HG02840 (cell line): ENCODE measurements at regions not wholly inside any gene's neighbourhood (a gene's known extent, or its start where the extent isn't known, plus 50 kb on each side); places are given as distances from the start of the nearest gene placed in this dataset.

ENCODE experiments used
- ATAC-seq: cut with Tn5 transposase; IDR thresholded peaks from one replicate; pipeline ENCODE4 v1.9.1; 2021; ENCODE audit warnings: mild to moderate bottlenecking, moderate library complexity, moderate number of reproducible peaks; ENCODE audit not compliant: unreplicated experiment, low FRiP score

GRCh38 chr2:62447411-62447810 lies 58.6 kb downstream of the TMEM17 start:
- no peak for ATAC-seq

- no peak for ATAC-seq
Observed at GRCh38 chr2:62446491-62446890, 59.5 kb downstream of the TMEM17 start.

- no peak for ATAC-seq
Observed at GRCh38 chr2:62443886-62444285, 62.1 kb downstream of the TMEM17 start.

DNA sequence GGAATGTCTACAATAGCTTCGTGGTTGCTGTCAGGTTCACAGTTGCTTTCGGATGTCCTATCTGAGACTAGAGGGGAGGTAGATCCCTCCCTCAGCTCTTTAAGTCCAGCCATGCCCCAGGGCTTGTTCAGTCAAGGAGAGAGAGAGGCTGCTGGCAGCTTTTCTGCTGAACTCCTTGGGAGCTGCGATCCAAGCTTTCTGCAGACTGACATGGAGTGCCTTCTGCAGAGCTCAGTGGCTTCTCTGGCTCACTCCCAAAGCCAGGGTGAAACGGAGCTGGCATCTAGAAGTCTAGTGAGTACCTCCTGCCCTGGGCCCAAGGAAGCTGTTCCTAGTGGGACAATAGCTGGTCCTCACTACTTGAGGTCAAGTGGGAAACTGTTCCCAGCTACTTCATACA lies 62.5 kb downstream of the TMEM17 start:
- no peak for ATAC-seq

- ATAC-seq = no peak
Observed at GRCh38 chr2:62441824-62442223, 64.2 kb downstream of the TMEM17 start.

DNA sequence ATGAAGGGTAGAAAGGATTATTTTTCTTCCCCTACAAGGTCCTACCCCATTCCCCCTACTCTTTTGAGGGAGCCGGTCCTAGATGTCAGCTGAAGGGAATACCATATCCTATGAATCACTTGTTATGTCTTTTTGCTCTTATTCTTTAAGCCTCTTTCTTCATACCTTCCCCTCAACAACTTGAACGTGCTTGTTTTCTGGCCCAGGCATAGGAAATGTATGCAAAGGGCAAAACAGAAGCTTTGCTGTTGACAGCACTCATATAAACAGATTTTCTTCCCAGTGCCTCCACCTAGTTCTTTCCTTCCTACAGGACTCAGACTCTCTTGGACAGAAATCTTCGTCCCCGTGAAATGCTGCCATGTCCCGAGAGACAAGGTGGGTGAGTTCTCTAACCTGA lies 64.6 kb downstream of the TMEM17 start:
- ATAC-seq = no peak

GRCh38 chr2:62440281-62440946 lies 65.6 kb downstream of the TMEM17 start:
- no peak for ATAC-seq

DNA sequence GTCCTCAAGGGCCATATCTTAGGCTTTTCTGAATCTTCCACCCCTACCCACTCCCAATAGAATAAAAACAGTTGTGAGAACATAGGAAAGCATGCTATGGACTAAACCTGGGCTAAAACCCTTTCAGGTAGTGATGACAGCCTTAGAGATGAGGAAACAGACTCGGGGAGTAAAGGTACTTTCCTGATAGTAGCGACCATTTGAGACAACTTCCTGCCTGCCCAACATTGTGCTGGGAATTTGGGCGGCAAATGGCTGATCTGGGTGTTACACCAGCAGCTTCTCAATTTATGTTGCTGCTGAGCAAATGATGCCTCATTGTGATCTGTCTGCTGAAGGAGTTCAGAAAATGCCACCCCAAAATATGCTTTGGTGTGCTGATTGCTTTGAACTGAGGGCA lies 66.6 kb downstream of the TMEM17 start:
- ATAC-seq = no peak

DNA sequence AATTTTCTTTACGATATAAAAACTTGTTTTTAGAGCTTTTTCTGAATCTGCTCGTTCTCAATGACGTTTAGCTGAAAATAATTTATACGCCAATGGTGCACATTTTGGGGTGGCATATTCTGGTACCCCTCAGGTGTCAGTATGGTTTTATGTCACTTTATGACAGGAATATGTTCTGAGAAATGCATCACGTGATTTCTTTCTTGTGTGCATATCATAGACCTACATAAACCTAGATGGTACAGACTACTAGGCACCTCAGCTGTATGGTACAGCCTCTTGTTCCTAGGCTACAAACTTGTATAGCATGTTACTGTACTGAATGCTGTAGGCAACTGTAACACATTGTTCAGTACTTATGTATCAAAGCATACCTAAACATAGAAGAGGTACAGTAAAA lies 68.2 kb downstream of the TMEM17 start:
- ATAC-seq = no peak

- peak; percentile 81 for ATAC-seq
Observed at GRCh38 chr2:62435720-62436119, 70.3 kb downstream of the TMEM17 start.

GRCh38 chr2:62432407-62432806 lies 73.6 kb downstream of the TMEM17 start:
- no peak for ATAC-seq

DNA sequence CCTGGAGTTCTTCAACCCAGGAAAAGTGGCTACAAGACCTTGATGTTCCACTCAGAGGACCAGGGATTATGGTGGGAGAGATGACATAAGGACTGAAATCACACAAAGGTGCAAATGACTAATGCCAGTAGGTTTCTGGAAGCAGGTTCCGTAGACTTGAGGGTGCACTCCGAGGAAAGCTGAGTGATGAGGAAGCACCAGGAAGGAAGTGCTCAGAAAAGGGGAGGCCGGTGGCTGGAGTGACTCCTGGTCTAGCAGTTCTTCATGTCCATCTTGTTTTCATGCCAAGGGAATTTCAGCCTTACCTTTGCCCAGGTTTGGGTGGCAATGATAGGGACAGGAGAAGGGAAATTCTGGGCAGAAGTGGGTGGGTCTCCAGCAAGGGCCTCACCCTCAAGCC lies 74.5 kb downstream of the TMEM17 start:
- no peak for ATAC-seq

GRCh38 chr2:62430146-62430545 lies 75.8 kb downstream of the TMEM17 start:
- no peak for ATAC-seq

DNA sequence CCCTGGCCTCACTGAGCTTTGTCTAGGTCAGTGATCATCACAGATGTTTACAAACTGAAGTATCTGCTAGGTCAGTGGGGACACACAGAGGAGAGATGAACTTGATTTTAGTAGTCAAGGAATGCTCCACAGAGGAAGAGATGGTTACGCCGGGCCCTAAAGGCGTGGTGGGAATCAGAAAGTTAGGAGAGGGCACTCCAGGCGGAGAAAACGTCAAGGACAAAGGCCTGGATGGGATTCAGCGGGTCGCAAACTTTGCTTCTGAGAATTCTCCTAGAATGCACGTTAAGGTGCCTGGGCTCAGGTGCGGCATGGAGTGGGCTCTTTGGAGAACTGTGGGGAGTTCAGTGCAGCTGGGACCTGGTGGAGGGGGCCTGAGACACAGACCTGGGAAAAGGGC lies 78.8 kb downstream of the TMEM17 start:
- ATAC-seq = no peak

- ATAC-seq = no peak
Observed at GRCh38 chr2:62426154-62426912, 79.7 kb downstream of the TMEM17 start.

DNA sequence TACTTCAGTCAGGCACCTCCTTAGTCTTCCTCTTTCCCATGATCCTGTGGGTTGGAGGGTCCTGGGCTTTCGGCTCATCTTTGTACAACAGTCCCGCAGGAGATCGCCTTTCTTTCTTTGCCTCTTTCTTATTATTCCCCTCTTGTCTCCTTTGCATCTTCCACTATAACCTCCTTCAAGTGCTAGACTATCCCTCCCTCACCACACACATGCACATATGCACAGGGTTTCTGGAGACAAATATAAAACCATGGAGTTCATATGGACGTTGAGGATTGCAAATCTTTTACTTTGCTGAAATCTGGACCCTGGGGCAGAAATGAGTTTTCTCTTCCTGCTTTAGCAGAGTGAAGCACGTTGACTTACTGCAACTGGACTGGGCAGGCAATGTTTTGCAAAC lies 80.3 kb downstream of the TMEM17 start:
- no peak for ATAC-seq

DNA sequence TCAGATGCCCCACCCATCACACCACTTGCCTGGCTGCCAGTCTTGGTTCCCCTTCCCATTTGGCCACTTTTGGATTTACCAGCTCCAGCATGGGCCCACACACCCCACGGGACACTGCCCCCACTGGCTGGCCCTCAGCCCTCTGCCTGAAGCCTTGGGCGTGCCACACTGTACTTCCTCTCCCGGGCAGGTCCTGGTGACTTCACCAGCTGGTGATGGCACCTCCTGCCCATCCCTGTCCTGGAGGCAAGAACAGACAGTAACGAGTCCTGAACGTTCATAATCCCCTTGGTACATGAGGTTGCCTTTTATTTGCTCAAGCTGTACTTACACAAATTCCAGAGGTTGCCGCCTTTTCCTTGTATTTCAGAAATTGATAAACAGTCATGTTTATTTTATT lies 81.1 kb downstream of the TMEM17 start:
- no peak for ATAC-seq

- no peak for ATAC-seq
Observed at GRCh38 chr2:62423883-62424458, 82.0 kb downstream of the TMEM17 start.

DNA sequence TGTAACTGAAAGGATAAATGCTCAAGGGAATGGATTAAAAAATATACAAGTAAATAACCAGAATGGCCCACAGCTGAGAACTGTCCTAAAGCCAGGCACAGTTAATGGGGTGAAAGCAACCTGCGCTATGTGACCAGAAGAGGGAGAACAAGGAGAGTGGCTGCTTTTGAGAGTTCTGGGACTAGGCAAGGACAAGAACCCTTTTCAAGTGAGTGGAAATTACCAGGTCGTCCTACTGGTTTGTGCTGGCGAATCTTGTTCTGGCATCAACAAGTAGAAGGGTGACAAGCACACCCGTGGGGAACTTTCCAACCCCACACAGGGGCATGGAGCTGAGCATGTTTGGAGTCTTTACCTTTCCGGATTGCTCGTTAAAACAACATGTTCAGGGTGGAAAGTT lies 82.8 kb downstream of the TMEM17 start:
- ATAC-seq = no peak

DNA sequence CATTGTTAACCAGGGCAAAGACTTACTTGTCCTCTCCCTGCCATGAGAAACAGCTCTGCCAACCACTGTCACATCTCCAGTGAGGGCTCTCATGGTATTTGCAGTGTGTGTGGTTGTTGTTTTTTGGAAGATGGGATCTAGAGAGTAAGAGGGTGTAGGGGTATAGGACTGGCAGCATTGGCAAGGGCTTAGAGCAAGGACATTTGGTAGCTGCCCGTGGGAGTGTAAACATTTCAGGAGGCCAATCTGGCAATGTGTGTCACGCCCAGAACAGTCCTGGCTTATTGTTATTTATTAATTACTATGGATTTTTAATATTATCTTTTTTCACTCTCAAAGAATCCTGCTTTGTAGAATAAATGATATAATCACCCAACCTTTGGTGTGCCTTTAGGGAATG lies 90.5 kb downstream of the TMEM17 start:
- no peak for ATAC-seq

- peak; percentile 76 for ATAC-seq
Observed at GRCh38 chr2:62415019-62415431, 91.0 kb downstream of the TMEM17 start.

GRCh38 chr2:62413116-62413663 lies 92.8 kb downstream of the TMEM17 start:
- ATAC-seq = no peak
